SIG-M5 treated with dmso at 0.1 percent for 504 hours (cell line): ENCODE measurements at regions not wholly inside any gene's neighbourhood (a gene's known extent, or its start where the extent isn't known, plus 50 kb on each side); places are given as distances from the start of the nearest gene placed in this dataset.
"Not testable (repeated sequence)": the region's sequence is repeated elsewhere in the genome, so short reads cannot be mapped to it uniquely, and the experiment has no call there.

ENCODE experiments used
- DNase-seq: peaks from one replicate; lab custom pipeline; 2025; ENCODE audit not compliant: unreplicated experiment; lab: John Stamatoyannopoulos, UW

DNA sequence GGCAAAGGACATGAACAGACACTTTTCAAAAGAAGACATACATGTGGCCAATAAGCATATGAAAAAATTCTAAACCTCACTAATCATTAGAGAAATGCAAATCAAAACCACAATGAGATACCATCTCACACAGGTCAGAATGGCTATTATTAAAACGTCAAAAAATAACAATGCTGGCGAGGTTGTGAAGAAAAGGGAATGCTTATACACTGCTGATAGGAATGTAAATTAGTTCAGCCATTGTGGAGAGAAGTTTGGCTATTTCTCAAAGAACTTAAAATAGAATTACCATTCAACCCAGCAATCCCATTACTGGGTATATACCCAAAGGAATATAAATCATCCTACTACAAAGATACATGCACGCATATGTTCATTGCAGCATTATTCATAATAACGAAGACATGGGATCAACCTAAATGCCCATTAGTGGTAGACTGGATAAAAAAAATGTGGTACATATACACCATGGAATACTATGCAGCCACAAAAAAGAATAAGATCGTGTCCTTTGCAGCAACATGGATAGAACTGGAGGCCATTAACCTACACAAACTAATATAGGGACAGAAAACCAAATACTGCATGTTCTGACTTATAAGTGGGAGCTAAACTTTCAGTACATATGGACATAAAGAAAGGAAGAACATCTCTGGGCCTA, 101.7 kb downstream of the KLF5 start:
- not testable (repeated sequence) for DNase-seq

DNA sequence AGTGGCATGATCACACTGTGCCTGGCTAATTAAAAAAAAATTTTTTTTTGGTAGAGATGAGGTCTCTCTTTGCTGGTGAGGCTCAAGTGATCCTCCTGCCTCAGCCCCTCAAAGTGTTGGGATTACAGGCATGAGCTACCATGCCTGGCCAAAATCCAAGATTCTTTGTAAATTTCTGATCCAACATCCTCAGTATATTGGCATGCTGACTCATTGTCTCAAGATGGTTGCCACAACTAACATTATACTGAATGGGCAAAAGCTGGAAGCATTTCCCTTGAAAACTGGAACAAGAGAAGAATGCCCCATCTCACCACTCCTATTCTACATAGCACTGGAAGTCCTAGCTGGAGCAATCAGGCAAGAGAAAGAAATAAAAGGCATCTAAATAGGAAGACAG, 100.0 kb downstream of the KLF5 start:
- DNase-seq: no peak

DNA sequence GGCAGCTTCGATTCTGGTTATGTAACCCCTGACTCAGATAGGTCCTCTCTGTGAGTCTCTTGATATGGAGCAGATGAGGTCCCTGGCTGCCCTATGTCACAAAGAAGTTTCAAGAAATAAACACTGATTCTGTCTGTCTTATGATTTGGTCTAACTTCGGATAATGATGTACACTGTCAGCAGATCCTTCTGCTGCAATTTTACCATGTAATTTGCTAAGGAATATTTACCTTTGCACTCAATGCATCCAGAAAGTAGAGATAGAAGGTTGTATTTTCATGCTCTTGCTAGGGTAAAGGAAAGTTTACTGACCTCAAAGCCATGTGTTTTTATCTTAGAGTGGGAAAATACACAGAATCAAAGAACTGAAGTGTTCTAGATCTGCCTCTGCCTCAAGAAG, 98.2 kb downstream of the KLF5 start:
- DNase-seq: no peak

DNA sequence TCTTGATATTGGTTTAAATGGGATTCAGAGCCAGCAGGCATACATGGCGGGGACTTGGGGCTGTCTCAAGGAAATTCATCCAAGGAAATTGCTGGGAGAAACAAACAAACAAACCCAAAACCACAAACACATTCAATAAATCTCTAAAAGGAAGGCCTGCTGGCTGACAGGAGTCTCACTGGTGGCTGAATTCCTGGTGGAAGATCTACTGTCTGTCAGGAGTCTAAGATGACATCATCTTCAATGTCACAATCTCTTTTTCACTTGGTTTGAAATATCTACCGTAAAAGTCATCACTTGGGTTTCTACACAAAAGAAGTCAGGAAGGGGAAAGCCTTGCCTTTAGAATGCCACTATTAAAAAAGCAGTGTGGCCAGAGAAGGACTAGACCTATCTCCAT, 87.9 kb downstream of the KLF5 start:
- no peak for DNase-seq

DNA sequence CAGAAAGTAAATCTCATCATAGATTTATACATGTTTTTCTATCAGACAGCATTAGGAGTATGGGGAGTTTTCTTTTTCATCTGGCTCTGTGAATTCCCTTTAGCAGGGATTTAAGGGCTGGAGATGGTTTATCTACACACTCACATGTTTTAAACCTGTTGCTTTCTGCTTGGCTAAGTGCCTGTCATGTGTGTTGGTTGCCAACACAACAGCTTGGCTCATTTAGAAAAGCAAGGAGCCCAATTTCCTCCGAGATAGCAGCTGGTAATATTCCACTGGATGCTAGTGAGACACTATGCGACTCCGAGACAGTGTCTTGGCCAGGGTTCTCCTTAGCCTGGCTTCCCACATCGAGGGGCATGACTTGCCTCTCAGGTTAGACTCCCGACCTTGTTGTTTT, 83.3 kb downstream of the KLF5 start:
- DNase-seq: no peak

DNA sequence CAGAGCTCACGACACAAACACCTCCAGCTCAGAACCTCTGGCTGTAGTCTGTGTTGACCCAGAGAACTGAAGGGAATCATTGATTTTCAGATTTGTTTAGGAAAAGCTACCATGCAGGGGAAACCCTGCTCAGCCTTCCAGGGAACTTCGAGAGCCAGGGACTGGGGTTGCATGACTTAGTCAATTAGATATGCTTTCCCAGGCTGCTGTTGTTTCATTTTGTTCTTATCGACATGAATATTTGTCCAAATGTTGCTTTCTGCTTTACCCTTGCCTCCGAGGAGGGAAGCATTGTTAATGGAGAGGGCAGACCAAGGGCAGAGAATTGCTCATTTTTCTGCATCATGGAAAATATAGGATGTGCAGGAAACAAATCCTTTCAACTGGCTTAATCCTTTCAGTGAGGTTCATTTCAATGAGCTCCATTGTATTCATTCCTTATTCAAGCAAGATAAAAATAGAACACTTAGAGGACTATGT, 82.5 kb downstream of the KLF5 start:
- DNase-seq: no peak

DNA sequence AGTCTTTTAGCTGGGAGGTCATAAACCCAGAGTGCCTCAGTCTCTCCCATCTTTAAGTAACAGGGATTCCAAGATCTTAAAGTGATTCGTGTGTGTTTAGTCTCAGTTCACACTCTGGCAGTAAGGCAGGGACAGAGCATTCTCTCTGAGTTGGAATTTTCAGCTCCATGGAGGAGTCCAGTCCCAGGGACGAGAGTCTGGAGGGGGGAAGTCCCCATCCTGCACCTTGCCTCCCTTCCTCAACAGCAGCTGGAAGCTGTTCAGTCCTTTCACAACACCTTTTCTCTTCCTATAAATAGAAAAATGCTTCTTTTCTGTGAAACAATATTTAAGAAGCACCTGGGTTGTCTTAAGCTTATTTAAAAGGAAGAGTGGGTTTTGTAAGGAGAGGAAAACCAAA, 82.0 kb downstream of the KLF5 start:
- DNase-seq: no peak

DNA sequence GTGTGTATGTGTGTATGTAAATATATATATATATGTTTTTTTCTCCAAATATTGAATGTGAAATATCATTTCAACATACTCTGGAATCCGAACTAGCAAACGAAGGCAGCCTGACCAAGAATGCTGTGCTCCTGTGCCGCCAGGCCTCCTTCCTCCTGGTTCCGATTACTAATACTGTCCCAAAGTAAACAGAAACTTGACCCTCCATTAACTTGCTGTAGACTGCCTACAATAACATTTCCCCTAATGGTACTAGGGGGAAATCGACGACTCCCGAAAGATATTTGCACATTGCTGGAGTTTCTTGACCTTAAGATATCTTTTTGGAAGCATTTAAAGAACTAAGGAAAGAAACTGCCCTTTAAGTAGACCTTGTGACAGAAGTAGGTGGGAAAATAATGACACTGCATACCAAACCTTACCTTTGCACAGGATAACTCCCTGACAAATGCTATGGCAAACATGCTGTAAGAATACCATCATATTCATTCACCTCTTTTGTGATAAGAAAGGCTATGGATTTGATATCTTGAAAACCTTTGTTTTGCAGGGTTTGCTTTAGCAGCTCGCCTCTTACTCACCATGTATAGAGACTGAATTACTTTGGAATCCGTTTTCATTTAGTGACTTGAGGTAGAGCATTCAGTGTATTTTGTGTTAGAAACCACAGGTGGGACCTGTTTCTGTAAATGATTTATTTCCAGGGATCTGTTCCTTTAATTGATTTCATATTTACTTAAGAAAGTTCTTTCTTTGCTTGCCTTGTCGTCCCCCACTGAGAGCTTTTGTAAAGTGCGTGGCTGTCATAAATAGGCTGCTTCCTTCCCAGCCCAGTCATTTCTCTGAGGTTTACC, 80.1 kb downstream of the KLF5 start:
- no peak for DNase-seq

DNA sequence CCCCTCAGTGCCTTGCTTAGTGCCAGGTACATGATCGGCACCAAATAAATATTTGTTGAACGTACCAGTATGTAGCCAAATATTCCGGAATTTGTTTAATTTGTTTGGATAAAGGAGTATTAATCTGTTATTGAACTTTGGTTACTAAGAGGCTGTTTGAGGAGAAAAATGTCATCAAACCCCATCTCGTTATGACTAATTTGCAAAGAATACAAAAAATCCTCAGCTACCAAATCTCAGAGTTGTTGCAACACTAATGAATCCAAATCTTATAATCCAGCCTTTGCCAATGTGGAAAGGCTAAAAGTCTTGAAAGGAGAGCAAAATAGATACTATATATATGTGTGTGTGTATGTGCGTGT, 79.5 kb downstream of the KLF5 start:
- no peak for DNase-seq

DNA sequence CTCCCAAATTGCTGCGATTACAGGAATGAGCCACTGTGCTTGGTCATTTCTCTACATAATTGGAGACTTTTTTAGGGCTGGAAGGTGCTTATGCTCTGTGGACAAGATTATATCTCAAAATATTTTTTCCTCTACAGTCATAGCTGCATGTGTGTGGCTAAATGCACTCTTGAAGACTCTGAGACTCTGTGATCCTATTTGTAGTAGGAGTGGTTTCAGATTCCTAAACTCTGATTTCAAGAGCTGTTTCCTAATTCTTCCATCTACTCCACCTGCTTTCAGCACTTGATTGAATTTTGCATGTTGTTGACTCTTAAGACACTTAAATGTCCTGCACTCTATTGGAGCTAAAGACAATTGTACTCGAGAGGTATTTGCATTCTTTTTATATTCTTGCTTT, 78.0 kb downstream of the KLF5 start:
- no peak for DNase-seq

DNA sequence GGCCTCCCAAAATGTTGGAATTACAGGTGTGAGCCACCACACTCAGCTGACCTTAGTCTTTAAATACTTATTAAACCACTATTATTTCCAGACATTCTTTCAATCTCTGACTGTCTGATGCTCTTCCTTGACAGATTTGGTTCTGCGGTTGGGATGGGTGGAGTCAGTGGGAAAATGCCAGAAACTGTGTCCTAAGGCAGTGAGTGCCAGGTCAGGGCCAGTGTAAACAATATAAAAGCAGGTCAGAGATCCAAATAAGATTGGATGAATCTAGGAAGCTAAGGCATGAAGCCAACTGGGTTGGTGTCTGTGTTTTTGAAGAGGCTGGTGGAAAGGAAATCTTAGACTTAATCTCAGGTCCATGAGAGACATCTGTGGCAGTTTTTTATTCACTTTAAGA, 74.7 kb downstream of the KLF5 start:
- DNase-seq: peak; percentile 16

DNA sequence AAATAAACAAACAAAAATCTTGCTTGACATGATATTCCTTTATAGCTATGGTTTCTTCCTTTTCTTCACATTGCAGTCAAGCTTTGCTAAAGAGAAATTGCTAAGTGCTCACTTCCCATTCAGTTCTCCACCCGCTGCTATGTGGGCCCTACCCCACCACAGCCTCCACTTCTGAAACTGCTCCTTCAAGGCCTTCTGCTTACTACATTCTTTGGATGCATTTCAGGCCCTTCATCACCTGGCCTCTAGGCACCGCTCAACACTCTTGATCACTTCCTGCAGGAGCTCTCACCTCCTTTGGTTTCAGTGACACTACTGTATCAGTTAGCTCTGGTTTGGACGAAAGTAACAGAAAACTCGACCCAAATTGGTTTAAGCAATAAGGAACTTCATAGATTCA, 72.4 kb downstream of the KLF5 start:
- DNase-seq: no peak

DNA sequence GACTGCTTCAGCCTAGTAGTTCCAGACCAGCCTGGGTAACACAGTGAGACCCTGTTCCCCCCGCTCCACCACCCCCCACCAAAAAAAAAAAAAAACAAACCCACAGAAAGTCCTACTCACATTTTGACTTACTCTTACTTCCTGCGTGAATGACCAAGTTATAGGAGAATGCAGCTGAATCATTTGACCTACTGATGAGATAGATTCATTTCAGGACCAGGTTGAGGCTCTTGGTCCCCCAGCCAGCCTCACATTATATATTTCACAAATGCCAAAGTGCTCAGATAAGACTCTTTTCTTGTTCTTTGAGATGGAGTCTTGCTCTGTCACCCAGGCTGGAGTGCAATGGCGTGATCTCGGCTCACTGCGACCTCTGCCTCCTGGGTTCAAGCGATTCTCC, 70.2 kb downstream of the KLF5 start:
- no peak for DNase-seq
